Suppressor macrophage treated with lipopolysaccharide for 4 hours (primary cell): ENCODE measurements at regions not wholly inside any gene's neighbourhood (a gene's known extent, or its start where the extent isn't known, plus 50 kb on each side); places are given as distances from the start of the nearest gene placed in this dataset.
"Not testable (repeated sequence)": the region's sequence is repeated elsewhere in the genome, so short reads cannot be mapped to it uniquely, and the experiment has no call there.

Experiments used
- DNase-seq: peaks from one replicate; pipeline ENCODE4 v3.0.0-alpha.2; 2020

DNA sequence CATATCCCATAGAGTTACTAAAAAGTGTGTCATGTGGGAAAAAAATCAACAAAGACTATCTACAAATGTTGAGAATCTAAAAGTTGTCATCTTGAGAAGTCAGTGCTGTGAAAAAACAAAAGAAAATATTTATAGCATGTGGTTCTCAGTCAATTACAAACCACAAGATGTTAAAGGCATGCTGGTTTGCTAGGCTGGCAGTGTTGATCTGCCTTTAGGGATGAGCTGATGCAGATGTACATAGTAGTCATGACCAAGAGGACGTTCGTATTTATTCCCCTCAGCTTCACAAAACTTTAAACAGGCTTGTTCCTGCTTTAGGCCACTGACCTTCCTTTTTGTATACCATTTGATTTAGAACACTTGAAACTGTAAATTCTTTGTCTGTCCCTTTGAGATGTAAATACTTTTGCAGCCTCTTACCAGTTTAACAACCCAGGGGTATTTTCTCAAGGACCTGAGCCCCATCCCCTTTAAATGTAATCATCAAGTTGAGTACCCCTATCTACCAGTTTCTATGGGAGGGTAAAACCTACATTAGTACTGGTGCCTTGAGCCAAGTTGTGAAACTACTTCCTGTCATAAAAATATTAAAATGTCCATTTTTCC, 446.6 kb downstream of the KCNJ18 start:
- no peak for DNase-seq

DNA sequence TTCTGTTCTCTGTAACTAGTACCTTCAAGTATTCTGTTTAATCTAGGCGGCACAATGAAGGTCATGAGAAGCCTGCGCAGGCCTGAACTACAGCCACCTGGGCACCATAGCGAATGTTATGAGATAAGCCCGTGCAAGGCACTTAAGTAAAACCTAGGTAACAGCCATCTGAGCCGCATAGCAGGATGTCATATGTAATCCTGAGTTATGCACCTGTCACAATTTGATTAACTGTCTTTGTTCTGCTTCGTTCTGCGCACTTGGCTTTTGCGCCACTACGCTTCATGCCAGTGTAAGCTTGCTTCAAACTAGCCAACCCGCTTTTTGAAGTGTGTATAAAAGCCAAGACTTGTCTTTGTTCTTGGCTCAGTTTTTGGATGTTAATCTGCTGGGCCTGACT, 449.8 kb downstream of the KCNJ18 start:
- no peak for DNase-seq

DNA sequence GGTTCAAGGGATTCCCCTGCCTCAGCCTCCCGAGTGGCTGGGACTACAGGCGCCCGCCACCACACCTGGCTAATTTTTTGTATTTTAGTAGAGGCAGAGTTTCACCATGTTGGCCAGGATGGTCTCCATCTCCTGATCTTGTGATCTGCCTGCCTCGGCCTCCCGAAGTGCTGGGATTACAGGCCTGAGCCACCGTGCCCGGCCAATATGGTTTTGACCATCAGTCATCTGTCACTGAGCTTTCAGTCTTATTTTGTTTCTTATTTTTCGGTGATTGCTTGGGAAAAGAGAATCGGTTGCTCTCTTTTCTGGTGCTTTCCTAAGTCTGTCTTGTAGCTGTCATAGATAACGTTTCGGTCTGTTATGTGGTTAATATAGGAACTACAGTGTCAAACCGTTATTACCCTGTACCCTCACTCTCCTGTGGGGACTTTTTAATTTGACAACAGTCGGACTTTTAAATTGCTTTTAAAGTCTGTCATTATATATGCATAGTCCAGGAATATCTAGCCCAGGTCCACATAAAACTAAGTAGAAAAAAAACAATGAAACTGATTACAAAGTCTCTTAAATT, 453.4 kb downstream of the KCNJ18 start:
- no peak for DNase-seq

DNA sequence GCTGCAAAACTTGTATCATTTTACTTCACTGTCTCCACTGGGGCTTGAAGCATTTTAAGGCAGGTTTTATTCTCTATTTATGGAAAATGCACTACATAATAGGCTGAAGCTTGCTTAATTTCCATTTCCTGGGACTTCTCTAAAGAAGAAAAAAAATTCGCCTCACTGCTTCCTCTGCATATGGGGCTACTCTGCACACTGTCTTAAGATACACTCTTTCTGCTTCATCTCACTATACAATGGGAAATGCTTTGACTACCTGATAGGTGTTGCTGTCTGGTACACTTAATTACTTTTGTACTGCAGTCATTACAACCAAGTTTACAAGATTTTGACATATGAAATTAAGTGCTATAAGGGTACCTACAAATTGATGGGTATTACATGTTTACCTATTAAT, 466.0 kb downstream of the KCNJ18 start:
- no peak for DNase-seq

GRCh38 chr17:22161376-22161775, 469.1 kb downstream of the KCNJ18 start:
- no peak for DNase-seq

DNA sequence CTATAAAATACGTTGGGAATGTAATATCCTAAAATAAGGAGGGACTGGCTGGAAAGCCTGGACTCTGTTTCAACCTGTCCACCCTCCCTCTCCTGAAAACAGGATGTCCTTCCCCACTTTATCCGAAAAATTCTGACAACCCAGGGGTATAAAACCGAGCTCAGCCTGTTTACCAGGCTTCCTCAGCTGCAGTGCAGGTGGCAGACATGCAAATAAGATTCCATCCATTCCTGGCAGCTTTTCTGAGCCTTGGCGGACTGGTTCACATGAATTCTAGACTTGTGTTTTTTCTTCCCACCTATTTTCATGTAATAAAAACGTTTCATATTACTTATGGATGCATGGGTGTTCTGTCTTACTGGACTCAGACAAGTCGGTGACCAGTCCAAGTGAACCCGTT, 479.3 kb downstream of the KCNJ18 start:
- no peak for DNase-seq

DNA sequence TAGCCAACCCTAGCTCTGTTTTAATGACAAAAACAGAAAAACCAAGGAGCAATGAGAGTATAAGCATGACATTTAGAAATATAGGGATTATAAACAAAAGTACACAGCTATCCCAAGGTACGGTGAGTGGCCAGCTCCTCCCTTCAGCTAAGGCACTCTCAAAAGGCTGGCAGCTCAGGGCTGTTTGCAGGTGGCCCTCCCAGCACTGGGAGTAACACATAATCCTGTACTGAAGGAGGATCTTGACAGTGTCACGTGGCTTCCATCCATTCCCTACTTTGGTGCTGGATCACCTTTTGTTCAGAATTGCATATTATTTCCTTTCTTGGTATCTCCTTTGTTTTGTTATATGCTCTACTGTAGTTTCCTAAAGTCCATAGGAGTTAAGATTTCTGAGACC, 500.8 kb downstream of the KCNJ18 start:
- no peak for DNase-seq

GRCh38 chr17:22200187-22200586, 507.9 kb downstream of the KCNJ18 start:
- not testable (repeated sequence) for DNase-seq

DNA sequence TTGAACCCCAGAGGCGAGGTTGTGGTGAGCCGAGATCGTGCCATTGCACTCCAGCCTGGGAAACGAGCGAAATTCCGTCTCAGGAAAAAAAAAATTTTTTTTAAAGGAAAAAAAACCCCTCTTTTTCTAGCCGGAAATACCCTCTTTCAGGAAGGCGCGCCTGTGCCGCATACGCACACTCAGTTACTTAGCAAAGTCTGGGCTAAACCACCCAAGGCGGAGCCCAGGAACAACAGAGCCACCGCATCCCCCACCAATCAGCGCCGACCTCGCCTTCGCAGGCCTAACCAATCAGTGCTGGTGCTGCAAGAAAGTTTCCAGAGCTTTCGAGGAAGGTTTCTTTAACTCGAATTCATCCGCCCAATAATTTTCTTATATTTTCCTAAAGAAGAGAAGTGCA, 510.4 kb downstream of the KCNJ18 start:
- no peak for DNase-seq

GRCh38 chr17:22203208-22203715, 510.9 kb downstream of the KCNJ18 start:
- DNase-seq = no peak

- not testable (repeated sequence) for DNase-seq
Measured at GRCh38 chr17:22204076-22204475, 511.8 kb downstream of the KCNJ18 start.

GRCh38 chr17:22210212-22210611, 517.9 kb downstream of the KCNJ18 start:
- DNase-seq = not testable (repeated sequence)

GRCh38 chr17:22213169-22213568, 520.8 kb downstream of the KCNJ18 start:
- DNase-seq = not testable (repeated sequence)

GRCh38 chr17:22217135-22217534, 524.8 kb downstream of the KCNJ18 start:
- DNase-seq = no peak

GRCh38 chr17:22221344-22221743, 529.0 kb downstream of the KCNJ18 start:
- no peak for DNase-seq

- not testable (repeated sequence) for DNase-seq
Measured at GRCh38 chr17:22226477-22226876, 534.2 kb downstream of the KCNJ18 start.

GRCh38 chr17:22226932-22227331, 534.6 kb downstream of the KCNJ18 start:
- DNase-seq = not testable (repeated sequence)

DNA sequence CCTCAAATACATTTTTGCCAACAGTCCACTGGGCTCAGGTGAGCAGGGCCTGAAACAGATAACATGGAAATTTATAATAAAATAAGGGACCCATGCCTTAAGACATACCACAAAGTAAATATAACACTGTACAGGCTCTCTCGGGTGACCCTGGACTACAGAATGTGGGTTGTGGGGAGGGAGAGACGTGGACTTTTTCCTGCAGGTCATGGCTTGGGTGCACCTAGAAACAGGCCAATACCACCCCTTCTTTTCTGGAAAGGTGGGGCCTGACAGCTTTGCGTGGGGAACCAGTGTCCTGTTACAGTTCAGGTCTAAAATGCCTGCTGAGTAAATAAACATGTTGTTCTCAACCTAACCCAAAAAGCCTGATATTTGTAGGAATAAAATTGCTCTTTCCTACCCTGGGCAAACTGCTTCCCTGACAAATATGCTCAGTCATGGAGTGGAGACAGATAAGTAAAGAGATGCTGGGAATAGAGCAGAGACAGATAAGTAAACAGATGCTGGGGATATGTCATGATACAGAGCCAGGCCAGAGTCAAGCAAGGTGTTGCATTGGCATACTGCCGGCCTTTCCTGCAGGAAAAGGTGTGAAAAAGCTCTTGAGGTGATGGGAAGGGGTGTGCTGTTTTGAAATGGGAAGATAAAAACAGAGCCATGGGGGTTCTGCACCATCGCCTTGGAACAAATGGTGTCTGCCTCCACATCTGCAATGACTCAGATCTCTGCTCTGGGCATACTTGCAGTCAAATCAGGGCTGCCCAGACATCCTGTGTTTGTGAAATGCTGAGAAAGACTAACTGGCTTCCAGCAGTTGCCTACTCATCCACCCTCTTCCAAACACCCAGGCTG, 535.6 kb downstream of the KCNJ18 start:
- not testable (repeated sequence) for DNase-seq

GRCh38 chr17:22229821-22230220, 537.5 kb downstream of the KCNJ18 start:
- not testable (repeated sequence) for DNase-seq

DNA sequence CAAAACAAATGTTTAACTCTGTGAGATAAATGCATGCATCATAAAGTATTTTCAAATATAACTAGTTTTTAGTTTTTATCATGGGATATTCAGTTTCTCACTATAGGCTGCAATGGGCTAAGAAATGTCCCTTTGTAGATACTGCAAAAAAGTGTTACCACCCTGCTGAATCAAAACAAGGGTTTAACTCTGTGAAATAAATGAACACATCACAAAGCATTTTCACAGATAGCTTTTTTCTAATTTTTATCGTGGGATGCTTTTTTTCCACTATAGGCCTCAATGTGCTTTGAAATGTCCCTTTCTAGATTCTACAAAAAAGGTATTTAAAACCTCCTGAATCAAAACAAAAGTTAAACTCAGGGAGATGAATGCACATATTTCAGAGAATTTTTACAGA, 541.1 kb downstream of the KCNJ18 start:
- no peak for DNase-seq

GRCh38 chr17:22242472-22242871, 550.1 kb downstream of the KCNJ18 start:
- no peak for DNase-seq

- no peak for DNase-seq
Measured at GRCh38 chr17:22251498-22251897, 559.2 kb downstream of the KCNJ18 start.

GRCh38 chr17:22253007-22253406, 560.7 kb downstream of the KCNJ18 start:
- DNase-seq = no peak

DNA sequence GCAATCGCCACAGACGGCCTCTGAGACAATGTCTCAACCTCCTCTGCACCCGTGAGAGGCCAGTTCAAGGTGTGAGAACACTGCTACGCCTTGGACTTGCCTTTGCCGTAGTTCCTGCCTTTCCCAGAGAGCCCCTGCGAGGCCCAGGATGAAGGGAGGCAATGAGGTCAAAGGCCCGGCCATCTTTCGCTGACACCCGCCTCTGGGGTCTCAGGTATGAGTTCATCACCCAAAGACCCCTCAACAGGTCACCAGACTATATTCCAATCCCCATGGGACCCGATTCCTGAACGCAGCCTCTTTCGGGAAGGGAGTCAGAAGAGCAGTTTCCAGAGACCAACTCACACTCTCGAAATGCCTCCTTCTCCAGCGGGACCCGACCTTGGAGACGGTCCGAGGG, 573.5 kb downstream of the KCNJ18 start:
- no peak for DNase-seq
